Stimulated activated CD4-positive, alpha-beta T cell treated with anti-CD3 and anti-CD28 coated beads, TNF-alpha, amount 100 ng/mL, for 24 hours (primary cell): ENCODE measurements at regions not wholly inside any gene's neighbourhood (a gene's known extent, or its start where the extent isn't known, plus 50 kb on each side); places are given as distances from the start of the nearest gene placed in this dataset.

Source experiments
- DNase-seq, 3 experiments: peaks; one replicate each; pipeline ENCODE4 v3.0.0-alpha.2; 2020; ENCODE audit warnings: low read depth in 3 of 3

DNA sequence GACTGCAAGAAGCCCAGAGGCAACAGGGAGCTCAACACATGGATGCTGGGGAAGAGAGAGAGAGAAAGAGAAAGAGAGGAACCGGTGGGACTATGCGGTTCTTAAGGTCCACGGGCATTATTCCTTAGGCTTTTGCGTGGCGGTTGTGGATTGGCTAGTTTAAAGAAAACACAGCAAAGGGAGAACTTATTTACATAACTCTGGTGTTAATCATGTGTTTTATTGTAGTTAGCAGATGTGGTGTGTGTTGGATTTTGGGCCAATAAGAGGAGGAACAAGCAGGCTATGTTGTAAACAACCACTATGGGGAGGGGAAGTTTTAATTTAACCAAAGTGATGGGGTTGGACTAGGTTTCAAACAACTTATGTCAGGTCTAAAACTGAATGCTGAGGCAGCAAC lies 275.3 kb upstream of the KLF12 start:
- no peak for DNase-seq

DNA sequence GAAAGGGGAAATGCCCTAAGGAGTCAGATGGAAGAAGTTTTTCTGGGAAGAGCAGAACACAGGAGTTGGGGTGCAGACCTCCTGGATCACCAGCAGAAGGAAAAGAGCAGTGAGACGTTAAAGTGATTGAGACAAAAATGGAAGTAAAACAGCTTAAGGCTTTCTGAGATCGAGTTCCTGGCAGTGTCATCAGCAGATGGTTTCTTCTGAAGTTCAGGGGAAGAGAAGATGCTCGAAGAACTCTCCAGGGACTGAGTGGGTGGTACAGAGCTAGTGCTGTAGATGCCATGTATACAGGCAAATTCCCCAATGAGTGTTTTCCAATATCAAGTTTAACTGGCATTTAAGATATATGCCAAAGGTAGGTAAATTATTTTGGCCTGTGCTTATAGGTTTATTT lies 272.2 kb upstream of the KLF12 start:
- no peak for DNase-seq

DNA sequence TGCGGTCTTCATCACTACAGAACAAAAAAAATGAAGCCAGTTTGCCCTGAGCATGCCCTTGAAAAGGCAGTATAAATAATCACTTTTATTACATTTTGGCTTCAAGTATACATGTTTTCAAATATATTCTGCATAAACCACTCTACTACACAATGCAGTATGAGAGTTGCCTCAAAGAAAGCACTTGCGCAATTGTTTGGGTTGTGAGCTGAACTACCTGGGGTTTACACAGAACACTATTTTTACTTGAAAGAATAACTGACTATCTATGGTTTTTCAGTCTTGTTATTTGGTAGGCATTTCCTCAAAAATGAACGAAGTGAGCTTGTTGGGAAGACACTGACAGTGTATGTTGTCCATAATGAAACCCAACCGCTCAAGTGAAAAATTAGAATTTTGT lies 264.4 kb upstream of the KLF12 start:
- no peak for DNase-seq

DNA sequence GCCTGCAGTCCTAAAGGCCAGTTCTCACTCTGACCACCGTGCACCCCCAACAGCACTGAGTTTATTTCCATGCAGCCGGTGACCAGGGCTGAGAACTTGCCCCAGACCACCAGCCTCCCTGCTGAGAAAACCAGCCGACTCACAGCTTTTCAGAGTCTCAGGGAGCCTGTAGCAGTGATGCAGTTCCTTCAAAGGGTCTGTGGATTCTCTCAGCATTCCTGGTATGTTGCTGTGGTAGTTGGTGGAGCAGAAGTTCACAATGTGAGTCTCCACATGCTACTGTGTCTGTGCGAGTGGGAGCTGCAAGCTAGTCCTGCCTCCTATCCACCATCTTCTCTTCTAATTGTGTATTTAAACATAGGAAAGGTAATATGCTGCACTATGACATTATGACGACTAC lies 254.9 kb upstream of the KLF12 start:
- no peak for DNase-seq

DNA sequence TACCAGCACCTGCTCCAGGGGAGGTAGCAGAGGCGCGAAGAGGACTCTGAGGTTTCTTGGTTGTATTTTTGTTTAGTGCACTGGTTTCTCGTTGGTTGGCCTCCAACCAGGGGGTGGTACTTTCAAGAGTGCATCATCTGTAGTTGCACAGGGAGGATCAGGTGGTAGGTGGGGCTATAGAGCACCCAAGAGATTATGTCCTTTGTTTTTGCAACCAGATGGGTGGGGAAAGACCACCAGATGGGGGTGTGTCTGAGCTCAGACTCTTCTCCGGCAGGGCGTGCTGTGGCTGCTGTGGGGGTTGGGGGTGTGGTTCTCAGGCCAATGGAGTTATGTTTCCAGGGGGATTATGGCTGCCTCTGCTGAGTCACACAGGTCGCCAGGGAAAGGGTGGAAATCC lies 254.4 kb upstream of the KLF12 start:
- DNase-seq = no peak

DNA sequence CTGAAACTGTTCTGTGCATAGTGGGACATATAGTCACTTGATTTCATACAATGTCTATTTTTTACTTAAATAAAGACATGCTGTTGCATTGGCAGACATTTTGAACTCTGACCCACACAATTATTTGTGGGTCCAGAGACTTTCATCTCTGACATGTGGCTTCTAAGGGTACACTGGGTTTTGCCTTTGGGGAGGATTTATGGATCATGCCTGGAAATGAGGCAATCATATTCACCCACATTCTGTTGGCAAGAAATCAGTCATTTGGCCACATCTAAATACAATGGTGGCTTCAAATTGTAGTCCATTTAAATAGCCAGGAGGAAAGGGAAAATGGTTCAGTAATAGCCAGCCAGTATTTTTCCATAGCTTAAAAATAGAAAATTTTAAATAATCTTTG lies 238.3 kb upstream of the KLF12 start:
- DNase-seq = no peak

DNA sequence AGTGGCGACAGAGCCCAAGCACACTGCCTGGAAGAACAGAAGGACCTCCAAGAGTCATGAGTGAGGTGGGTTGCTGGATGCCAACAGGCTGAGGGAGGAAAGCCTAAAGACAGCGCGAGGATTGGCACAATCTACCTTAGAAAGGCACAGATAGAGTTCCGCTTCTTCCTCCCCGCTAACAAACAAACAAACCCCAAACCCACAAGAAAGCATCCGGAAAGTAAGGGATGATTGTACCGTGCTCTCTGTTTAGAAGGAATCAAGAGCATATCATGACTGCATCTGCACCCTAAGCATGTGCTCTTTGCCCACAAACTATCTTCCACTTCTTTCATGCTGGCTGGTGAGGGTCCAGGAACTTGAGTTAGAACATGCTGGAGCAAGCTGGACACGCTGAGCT lies 233.0 kb upstream of the KLF12 start:
- DNase-seq = no peak

DNA sequence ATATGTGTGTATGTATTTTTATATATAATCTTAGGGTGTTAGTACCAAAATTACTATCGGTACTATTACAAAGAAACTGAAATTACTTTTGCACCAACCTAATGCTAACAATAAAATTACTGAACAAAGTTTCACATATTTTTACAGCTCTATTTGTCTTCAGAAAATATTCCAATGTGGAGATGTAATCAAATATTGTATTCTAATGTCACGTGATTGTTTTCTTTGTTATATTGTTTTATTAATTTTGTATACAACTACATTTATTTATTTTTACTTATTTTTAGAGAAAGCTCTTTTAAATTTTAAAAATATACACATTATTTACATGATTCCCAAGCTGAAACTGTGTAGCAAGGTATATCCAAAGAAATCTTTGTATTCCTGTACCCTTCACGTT lies 227.1 kb upstream of the KLF12 start:
- no peak for DNase-seq

DNA sequence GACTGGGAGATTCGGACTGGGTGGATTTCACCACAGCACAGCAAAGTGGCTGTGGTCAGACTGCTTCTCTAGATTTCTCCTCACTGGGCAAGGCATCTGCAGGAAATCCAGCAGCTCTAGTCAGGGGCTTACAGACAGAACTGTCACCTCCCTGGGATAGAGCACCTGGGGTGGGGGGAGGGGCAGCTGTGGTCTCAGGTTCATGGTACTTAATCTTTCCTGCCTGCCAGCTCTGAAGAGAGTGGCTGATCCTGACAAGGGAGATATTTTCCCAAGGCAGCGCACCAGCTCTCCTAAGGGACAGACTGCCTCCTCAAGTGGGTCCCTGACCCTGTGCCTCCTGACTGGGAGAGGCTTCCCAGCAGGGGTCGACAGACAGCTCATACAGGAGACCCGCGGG lies 212.8 kb upstream of the KLF12 start:
- no peak for DNase-seq

DNA sequence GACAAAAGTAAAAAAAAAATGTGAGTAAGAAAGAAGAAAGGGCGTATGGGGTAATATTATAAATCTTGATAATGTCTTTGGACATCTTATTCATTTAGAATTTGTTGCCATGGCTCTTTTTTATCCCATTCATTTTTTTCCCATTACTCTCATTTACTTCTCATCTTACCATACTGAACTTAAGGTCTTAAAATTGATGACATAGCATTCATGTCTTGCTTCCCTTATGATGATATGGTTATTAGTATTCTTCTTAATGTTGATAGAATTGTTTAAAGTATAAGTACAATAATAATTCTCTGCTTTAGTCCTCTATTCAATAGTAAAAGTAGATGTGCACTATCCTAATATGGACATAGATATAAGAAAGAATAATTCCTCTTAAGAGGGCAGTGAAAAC lies 204.1 kb upstream of the KLF12 start:
- DNase-seq = no peak

DNA sequence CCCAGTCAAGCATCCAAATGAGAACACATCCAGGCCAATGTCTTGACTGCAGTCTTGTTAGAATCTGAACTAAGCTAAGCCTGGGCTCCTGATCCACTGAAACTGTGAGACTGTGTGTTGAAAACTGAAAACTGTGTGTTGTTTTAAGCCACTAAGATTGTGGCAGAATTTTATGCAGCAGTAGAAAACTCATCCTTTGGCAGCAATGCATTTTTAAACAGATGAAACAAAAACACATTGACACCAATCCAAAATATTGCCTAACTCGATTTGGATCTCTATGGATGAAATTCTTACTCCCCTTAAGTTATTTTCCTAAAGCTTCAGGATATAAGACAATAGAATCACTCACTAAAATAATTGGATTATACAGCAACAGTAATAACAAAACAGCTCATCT lies 202.3 kb upstream of the KLF12 start:
- no peak for DNase-seq

DNA sequence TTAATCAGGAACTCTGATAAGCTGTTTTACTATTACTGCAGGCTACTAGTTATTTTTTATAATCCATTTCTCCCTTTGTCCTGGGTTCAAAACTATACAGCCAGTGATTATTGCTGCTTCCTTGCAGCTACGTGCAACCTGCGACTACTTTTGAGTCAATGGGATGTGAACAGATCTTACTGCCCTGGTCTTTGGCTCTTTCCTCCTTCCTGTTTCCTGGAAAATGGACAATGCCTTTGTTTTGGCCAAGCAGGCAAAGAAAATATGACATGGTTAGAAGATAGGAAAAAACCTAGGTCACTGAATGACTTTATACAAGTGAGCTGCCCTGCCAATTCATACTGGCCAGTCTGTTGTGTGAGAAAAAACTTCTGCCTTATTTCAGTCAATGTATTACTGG lies 201.2 kb upstream of the KLF12 start:
- no peak for DNase-seq

DNA sequence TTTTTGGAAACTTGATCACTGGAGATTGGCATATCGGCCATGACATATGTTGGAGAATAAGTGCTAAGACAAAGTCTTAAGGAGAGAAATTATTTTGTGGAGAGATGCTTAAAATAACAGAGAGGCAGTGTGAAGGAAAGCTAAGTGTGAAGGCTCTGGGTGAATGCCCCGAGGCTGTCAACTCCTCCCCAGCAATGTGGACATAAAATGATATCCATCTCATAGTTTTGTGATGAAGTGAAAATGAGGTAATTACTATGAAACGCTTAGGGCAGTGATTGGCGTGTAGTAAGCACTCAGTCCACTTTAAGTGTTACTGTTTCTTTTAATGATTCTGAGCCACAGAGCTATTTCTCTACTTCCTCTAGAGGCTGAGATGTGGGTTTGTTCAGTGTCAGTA lies 195.8 kb upstream of the KLF12 start:
- no peak for DNase-seq

DNA sequence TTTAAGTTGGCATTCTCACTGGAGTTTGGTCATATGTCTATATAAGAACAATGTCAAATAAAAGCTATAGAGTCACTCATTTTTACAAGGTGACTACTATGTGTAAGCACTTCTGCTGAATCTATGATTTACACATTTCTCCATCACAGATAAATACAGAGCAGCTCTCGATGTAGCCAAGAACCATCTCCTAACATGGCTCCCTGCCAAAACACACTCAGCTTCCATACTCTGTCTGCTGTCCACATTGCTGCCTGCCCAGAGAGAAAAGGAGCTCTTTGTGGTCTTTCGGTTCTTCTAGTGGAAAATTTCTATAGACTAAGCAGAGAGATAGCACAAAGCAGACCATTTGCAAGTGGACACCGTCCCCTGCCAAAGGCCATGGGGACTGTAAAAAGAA lies 190.9 kb upstream of the KLF12 start:
- no peak for DNase-seq

DNA sequence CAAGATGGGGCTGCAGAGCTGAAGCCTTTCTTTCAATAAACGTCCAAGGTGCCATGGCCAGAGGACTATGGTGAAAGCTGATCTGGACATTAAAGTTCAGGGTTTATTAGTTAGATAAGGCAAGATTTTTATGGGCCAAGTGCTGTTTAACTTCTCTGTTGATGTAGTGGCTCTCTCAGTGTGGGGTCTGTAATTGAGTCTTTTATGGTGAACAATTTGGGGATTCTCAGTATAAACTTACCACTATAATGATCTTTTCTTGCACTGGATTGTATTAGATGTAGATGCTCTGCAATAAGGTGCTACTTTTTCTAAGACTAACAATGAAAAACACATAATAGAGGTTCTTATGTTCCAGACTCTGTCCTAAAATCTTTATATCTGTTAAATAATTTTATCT lies 190.1 kb upstream of the KLF12 start:
- DNase-seq = no peak

DNA sequence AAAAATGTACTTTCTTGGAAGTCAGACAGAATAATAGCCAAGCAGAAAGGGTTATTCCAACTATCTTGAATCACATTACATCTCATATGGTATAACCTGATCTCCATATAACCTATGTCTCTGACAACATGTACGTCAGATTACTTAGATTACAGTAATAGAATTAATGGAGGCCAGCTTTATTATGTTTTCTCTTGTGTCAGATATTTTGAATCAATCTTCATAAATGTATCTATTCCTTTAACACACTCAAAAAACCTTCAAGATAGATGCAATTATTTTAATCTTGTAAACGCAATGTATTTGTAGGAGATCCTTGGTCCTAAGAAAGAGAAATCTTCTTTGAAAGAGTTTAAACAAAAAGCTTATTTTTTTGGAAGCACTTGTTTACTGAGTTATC lies 188.4 kb upstream of the KLF12 start:
- DNase-seq = no peak

DNA sequence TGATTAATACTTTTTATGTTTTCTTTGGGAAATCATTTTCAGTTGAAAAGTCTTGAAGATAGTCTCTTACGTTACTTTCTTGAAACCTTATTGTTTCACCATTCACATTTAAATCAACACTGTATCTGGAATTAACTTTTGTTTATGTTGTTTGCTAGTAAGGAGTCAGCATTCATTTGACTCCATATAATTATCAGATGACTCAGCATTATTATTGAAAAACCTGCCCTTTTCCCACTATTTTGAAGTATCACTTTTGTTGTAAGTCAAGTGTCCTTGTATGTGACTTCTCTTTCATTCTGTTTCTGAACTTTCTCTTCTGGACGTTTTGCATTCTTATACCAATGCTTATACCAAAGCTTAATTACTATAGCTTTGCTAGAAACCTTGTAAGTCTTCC lies 186.1 kb upstream of the KLF12 start:
- no peak for DNase-seq

DNA sequence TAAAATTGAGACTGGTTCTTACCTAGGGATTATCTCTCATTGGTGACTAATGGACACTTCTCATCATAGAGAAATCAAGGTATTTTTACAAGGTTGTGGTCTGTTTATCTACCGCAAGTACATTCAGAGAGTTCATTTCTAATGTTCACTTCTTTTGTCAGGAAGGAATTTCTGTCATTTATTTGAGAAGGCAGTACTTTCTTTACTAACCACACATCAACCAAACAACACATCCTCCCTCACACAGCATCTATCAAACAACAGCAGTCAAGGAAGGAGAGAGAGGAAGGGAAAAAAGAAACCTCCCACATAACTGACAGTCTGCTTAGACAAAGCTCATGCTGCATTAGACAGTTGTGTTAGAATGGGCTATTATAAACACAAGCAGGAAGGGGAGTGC lies 182.3 kb upstream of the KLF12 start:
- DNase-seq = no peak

DNA sequence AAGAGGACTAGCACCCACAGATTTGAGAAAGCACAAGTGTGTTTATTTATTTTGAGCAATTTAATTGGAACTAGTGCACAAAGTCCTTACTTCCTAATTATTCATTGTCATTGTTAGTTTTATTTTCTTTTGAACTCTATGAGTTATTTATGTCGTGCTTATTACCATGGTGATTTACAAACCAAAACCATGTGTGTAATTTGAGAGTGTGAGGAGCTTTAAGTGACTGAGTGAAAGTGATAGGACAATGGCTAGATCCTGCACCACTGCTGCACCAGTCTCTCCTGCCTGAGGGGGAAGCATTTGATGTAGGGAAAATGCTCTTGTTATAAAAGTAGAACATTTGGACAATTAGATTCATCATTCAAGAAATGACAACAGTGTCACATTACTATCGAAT lies 172.3 kb upstream of the KLF12 start:
- DNase-seq = no peak

DNA sequence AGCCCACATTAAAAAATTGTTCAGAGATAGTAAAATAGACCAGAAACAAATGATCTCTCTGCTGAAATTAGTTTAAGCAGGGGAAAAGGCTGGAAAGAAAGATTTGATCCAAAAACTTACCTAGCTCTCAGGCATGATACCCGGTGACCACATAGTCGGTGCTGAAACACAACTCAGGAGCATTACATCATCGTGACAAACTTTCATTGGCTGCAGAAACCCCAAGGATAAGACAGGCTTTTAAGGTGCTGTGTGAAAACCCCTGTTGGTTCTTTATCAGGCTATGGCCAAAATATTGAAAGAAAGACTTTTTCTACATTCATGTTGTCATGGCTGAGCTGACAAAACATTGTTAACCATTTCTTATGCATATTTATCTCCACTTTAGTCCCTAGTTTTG lies 171.7 kb upstream of the KLF12 start:
- DNase-seq = no peak

DNA sequence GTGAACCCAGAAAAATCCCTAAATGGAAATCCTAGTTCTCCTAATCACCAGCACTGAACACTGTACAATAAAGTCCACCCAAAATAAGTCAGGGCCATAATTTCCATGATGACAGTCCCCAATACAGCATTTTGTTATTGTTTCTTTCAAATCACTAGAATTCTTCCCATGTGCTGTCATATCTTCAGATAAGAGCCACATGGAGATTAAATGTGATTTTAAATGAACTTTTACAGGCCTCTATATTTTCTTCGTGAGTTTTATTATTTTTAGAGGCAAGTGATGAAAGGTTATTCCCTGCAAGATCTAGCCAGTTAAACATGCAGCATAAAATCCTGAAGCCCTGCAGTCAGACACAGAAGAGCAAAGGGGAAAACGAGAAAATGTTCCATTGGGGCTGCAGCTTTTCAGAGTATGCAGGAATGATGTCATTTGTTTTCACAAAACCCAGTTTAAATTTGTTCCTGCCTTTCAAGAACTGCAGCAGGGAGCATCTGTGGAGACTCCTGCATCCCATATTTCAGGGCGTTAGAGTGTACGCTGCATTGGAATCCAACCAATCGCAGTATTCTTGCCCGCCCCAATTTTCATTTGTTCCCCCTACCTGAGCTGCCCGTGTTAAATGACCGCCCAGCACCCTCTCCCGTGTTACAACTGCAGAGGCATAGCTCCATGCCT lies 167.2 kb upstream of the KLF12 start:
- no peak for DNase-seq

DNA sequence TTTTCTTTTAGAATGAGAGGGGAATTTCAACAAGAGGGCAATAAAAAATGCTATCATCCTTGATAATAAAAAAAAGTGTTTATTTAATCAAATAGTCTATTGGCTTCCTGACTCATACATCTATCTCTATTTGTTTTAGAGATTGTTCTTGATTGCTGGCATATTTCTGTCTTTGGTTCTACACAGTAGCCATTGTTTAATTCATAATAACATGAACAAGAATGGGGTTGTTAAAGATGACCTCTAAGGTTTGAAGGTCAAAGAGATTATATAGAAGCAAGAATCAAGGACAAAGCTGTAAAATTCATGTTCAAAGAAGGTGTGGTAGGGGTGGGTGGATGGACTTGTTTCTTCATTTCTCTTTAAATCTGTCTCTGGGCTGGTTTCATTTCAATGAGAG lies 166.0 kb upstream of the KLF12 start:
- DNase-seq = no peak

DNA sequence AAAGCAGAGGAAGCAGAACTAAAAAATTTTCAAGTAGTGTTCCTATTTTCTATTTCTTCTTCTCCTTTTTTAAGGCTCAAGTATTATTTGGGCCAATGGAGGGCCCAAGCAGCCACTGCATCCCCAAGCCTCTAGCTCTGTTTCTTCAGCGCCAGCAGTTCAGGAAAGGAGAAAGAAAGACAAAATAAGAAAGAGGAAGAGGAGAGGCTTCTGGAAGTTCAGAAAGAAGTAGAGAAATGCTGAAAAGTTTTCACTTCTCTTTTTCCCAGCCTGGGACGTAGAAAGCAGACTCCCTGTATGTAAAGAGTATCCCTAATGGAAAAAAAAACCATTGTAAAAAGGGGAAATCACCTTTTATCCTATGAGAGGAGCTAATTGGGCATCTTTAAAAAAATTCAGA lies 165.5 kb upstream of the KLF12 start:
- DNase-seq = no peak

DNA sequence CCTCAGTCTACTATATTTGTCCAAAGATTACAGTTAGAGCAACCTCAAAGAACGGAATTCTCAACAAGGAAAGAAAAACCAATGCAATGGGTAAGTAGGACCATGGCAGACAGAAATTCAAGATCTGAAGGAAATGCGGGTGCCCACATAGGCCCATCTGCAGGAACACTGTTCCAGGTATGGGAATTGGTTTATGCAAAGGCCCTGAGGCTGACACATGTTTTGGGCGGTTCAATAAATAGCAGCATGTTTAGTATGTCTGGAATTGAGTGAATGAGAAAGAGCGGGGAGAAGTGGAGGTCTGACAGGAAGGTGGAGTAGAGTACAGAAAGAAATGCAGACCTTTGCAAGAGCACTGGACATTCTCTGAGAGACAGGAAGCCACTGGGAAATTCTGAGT lies 164.7 kb upstream of the KLF12 start:
- no peak for DNase-seq
